ENCODE measurements at regions not wholly inside any gene's neighbourhood (a gene's known extent, or its start where the extent isn't known, plus 50 kb on each side); places are given as distances from the start of the nearest gene placed in this dataset.

DNA sequence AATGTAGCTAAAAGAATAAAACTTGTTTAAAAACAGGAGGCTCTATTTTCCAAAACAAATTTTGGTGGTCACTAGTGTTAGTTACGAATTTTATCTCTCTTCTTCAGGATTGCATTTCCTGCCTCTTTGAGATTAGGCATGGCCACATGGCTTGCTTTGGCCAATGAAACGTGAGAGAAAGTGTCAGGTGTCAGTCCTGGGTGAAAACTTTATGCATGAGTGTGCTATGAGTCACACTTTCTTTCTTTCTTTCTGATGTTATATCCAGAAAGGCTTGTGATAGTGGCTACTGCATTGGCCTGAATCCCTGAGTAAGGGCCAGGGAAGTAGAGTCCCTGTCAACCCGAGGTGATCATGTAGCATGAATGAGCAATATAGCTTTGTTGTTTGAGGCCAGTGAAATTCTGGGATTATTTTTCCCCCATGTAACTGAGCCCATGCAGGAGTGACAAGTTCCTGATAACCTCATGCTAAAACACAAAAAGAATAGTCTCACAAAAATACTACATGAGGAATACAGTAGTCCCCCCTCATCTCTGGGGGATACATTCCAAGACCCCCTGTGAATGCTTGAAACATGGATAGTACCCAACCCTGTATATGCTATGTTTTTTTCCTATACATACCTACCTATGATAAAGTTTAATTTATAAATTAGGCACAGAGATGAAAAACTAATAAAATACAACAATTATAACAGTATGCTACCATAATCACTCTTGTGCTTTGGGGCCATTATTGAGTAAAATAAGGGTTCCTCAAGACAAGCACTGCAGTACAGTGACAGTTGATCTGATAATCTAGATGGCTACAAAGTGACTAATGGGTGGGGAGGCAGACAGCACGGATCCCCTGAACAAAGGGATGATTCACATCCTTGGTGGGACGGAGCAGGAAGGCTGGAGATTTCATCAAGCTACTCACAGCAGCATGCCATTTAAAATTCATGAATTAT is 109.5 kb downstream of the CDC42EP3 start:
- TF ChIP-seq, protein P1, sequence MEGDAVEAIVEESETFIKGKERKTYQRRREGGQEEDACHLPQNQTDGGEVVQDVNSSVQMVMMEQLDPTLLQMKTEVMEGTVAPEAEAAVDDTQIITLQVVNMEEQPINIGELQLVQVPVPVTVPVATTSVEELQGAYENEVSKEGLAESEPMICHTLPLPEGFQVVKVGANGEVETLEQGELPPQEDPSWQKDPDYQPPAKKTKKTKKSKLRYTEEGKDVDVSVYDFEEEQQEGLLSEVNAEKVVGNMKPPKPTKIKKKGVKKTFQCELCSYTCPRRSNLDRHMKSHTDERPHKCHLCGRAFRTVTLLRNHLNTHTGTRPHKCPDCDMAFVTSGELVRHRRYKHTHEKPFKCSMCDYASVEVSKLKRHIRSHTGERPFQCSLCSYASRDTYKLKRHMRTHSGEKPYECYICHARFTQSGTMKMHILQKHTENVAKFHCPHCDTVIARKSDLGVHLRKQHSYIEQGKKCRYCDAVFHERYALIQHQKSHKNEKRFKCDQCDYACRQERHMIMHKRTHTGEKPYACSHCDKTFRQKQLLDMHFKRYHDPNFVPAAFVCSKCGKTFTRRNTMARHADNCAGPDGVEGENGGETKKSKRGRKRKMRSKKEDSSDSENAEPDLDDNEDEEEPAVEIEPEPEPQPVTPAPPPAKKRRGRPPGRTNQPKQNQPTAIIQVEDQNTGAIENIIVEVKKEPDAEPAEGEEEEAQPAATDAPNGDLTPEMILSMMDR (IDR thresholded peaks at IDR 0.05; ENCODE audit: poor library complexity, severe bottlenecking): no peak
- no peak for TF ChIP-seq SMC3 (conservative IDR thresholded peaks at IDR 0.05; ENCODE audit: poor library complexity)
